Bronchial epithelial cell (primary cell): ENCODE measurements at regions not wholly inside any gene's neighbourhood (a gene's known extent, or its start where the extent isn't known, plus 50 kb on each side); places are given as distances from the start of the nearest gene placed in this dataset.

Source experiments
- DNase-seq: peaks from one replicate; pipeline ENCODE4 v3.0.0-alpha.2; 2010; ENCODE audit warnings: low read depth
- FAIRE-seq: peaks from 2 replicates; lab custom pipeline; 2011; peaks lifted over from hg19 to GRCh38; lab: Jason Lieb, UNC
- H3K27me3 ChIP-seq: 2 replicates; pipeline ENCODE4 v1.5.1; 2011; ENCODE audit warnings: low read length; ENCODE audit not compliant: control insufficient read depth, insufficient read depth
- H3K36me3 ChIP-seq: 2 replicates; pipeline ENCODE4 v1.5.1; 2011; ENCODE audit warnings: low read length; ENCODE audit not compliant: control insufficient read depth, insufficient read depth
- H3K4me3 ChIP-seq: 2 replicates; pipeline ENCODE4 v1.5.1; 2011; ENCODE audit warnings: mild to moderate bottlenecking, low read depth, low read length, control low read depth
- TF ChIP-seq, protein P1 (sequence below): IDR thresholded peaks from 2 replicates; pipeline ENCODE4 v1.5.1; 2011; ENCODE audit warnings: mild to moderate bottlenecking, moderate library complexity, low read length, control low read depth, inconsistent platforms; ENCODE audit not compliant: insufficient read depth, severe bottlenecking

DNA sequence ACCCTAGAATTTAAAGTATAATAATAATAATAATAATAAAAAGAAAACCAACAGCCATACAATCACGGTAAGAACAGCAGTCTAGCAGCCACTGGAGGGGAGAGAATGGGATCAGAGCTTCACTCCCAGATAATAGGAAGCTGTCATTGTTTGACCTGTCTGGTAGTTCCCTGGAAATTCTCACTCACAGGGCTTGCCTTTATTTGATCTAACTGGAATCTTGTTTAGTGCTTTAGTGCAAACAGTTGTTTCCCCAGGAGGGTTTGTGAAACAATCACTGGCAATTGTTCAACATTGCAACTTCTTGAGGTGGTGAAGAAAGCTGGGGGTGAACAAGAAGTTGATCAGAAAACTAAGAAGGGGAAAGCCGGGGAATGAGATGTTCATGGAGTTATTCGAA is 68.7 kb upstream of the PTCSC3 start:
- FAIRE-seq = no peak
- TF ChIP-seq, protein P1, sequence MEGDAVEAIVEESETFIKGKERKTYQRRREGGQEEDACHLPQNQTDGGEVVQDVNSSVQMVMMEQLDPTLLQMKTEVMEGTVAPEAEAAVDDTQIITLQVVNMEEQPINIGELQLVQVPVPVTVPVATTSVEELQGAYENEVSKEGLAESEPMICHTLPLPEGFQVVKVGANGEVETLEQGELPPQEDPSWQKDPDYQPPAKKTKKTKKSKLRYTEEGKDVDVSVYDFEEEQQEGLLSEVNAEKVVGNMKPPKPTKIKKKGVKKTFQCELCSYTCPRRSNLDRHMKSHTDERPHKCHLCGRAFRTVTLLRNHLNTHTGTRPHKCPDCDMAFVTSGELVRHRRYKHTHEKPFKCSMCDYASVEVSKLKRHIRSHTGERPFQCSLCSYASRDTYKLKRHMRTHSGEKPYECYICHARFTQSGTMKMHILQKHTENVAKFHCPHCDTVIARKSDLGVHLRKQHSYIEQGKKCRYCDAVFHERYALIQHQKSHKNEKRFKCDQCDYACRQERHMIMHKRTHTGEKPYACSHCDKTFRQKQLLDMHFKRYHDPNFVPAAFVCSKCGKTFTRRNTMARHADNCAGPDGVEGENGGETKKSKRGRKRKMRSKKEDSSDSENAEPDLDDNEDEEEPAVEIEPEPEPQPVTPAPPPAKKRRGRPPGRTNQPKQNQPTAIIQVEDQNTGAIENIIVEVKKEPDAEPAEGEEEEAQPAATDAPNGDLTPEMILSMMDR = no peak
- Histone ChIP-seq H3K4me3 (no peak overlapping the region), H3K27me3 (no peaks in the 10 kb centered on the region), H3K36me3 (no peaks in the 10 kb centered on the region)
- no peak for DNase-seq

DNA sequence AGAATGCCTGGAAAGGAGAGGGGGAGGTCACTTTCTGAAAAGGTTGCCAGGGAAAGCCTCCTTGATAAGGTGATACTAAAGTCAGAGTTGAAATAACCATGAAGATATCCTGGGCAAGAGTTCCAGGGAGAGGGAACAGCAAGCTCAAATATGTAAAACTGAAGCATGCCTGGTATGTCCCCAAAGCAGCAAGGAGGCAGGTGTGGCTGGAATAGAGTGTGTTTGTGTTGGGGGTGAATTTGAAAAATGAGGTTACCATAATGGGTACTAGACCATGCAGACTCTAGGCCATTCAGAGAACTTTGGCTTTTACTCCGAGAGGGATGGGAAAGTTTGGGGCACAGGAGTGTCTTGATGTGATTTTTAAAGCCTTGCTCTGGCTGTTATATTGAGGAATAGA is 66.7 kb upstream of the PTCSC3 start:
- DNase-seq = no peak
- H3K4me3 ChIP-seq = no peak overlapping the region
- H3K27me3 ChIP-seq = no peaks in the 10 kb centered on the region
- FAIRE-seq = no peak
- TF ChIP-seq, protein P1 = no peak
- H3K36me3 ChIP-seq = no peaks in the 10 kb centered on the region

DNA sequence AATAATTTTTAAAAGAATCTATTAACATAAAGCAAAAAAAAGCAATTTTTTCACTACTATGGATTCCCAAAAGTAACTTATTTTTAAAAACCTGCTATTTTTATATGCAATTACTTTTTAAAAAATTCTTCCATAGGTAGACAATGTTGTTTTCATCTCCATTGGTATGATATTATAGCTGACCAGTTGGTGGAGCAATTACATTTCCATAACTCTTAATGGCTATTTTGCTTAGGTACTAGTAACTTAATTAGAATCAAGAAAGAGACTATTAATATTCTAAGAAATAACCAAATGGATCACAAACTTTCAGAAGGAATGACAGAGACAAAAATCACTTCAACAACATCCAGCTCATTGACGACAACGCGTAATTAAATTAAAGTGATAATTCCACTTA is 64.7 kb upstream of the PTCSC3 start:
- no peaks in the 10 kb centered on the region for H3K36me3 ChIP-seq
- DNase-seq (peak; percentile 37), FAIRE-seq (no peak)
- H3K27me3 ChIP-seq = no peaks in the 10 kb centered on the region
- no peak overlapping the region for H3K4me3 ChIP-seq
- TF ChIP-seq, protein P1 = no peak

DNA sequence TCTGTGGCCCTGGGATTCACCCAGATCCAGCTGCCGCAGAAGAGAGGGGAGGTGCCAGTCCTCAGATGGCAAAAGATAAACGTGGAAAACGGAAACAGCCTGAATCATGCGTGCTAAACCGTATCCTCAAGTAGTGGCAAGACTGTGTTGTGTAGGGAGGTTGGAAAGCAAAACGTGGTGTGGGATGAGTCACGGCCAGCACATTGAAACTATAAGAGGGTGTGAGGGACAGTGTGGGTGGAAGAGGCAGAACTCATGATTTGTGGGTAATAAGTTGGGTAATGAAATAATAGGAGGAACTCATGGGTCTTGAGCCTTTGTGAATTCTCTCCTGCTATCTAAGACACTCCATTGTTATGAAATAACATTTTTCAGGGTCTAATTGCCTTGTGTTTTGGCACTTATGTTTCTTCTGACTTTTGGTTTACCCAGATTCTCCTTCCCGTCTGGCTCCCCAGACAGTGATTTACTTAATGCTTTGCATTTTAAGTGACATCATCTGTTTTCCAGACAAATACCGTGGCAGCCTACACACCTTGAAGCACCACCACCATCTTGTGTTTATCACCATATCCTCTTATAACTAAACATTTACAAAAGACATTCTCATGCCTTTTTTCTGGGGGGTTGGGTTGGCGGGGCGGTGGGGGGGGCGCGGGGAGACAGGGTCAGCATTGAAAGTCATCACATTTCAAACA is 62.3 kb upstream of the PTCSC3 start:
- no peaks in the 10 kb centered on the region for H3K27me3 ChIP-seq
- FAIRE-seq = peak; percentile 95
- no peak overlapping the region for H3K4me3 ChIP-seq
- DNase-seq = peak; percentile 99
- no peaks in the 10 kb centered on the region for H3K36me3 ChIP-seq
- TF ChIP-seq, protein P1 = no peak

DNA sequence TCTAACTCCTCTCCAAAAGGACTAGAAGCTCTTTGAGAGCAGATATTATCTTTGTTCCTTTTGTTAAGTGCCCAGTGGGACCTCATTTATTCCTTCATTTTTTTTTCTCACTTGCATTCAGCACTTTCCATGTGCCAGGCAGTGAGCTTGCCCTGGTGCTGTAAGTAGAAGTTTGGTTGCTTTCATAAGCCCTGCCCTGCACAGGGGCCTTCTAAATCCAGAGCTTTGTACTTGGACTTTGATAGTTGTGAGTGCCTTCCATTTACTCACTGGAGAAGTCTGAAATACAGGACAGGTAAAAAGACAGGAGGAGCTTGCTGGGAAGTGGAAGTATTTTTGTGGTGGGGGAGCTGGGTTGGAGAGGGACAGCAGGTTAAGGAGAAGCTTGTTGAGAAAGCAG is 56.7 kb upstream of the PTCSC3 start:
- no peak overlapping the region for H3K4me3 ChIP-seq
- FAIRE-seq = no peak
- TF ChIP-seq, protein P1 = no peak
- DNase-seq = no peak
- no peaks in the 10 kb centered on the region for H3K36me3 ChIP-seq
- no peaks in the 10 kb centered on the region for H3K27me3 ChIP-seq

DNA sequence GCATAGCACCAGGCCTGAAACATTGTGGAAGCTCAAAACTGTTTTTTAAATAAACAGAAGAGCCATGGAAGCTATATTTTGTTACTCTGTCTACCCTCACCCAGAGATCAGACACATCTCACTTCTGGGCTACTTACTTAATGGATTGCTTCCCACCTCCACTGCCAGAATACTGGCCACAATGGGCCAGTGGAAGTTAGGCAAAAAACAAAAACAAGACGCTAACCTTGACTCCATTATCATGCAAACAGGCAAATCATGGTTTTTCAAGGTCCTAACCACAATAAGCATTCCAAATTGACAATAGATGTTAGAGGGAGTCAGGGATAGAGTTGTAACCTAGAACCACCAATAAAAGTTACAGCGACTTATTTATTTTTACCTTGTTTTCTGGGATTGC is 52.7 kb upstream of the PTCSC3 start:
- FAIRE-seq (no peak), DNase-seq (no peak)
- TF ChIP-seq, protein P1 = no peak
- Histone ChIP-seq H3K27me3 (no peaks in the 10 kb centered on the region), H3K36me3 (no peaks in the 10 kb centered on the region), H3K4me3 (no peak overlapping the region)
